OCI-LY1 (cell line): ENCODE measurements at regions not wholly inside any gene's neighbourhood (a gene's known extent, or its start where the extent isn't known, plus 50 kb on each side); places are given as distances from the start of the nearest gene placed in this dataset.

Source experiments
- H2AFZ ChIP-seq: fragments of 200-600 bp; sonication (generic), shearing (Covaris generic); 2 replicates; pipeline ENCODE4 v1.6.0; 2014; ENCODE audit warnings: antibody characterized with exemption, mild to moderate bottlenecking, low read length
- H3F3A ChIP-seq: fragments of 200-600 bp; sonication (generic), shearing (Covaris generic); 2 replicates; pipeline ENCODE4 v1.6.0; 2014; ENCODE audit warnings: mild to moderate bottlenecking, antibody characterized with exemption, low read length, moderate library complexity; ENCODE audit not compliant: insufficient read depth
- H3K27ac ChIP-seq: fragments of 200-600 bp; sonication (generic); 2 replicates; pipeline ENCODE4 v1.5.1; 2014; ENCODE audit warnings: low read length, mixed run types, mild to moderate bottlenecking, low read depth; ENCODE audit not compliant: poor library complexity, severe bottlenecking
- H3K27me3 ChIP-seq: fragments of 200-600 bp; sonication (generic); 2 replicates; pipeline ENCODE4 v1.6.0; 2014; ENCODE audit warnings: antibody characterized with exemption, mild to moderate bottlenecking, low read length, moderate library complexity; ENCODE audit not compliant: insufficient read depth
- H3K36me3 ChIP-seq: fragments of 200-600 bp; sonication (generic); 2 replicates; pipeline ENCODE4 v1.6.1; 2014; ENCODE audit warnings: mild to moderate bottlenecking, antibody characterized with exemption, low read length, moderate library complexity, mixed read lengths; ENCODE audit not compliant: insufficient read depth
- H3K4me1 ChIP-seq: fragments of 200-600 bp; sonication (generic); 2 replicates; pipeline ENCODE4 v1.5.1; 2014; ENCODE audit warnings: mild to moderate bottlenecking, low read length, moderate library complexity; ENCODE audit not compliant: insufficient read depth, severe bottlenecking
- H3K4me2 ChIP-seq: fragments of 200-600 bp; sonication (generic), shearing (Covaris generic); 2 replicates; pipeline ENCODE4 v1.6.1; 2014; ENCODE audit warnings: low read length
- H3K4me3 ChIP-seq: fragments of 200-600 bp; sonication (generic); 2 replicates; pipeline ENCODE4 v1.5.1; 2014; ENCODE audit warnings: low read length, low read depth, mild to moderate bottlenecking, mixed read lengths; ENCODE audit not compliant: poor library complexity, severe bottlenecking
- H3K79me2 ChIP-seq: fragments of 200-600 bp; shearing (Covaris generic); 2 replicates; pipeline ENCODE4 v1.6.1; 2016; ENCODE audit warnings: mixed run types, low read length, mixed read lengths; ENCODE audit not compliant: insufficient read depth
- H3K9ac ChIP-seq: fragments of 200-600 bp; sonication (generic), shearing (Covaris generic); 2 replicates; pipeline ENCODE4 v1.6.1; 2014; ENCODE audit warnings: mild to moderate bottlenecking, low read length, mixed read lengths
- H3K9me2 ChIP-seq: fragments of 200-600 bp; sonication (generic), shearing (Covaris generic); 2 replicates; pipeline ENCODE4 v1.6.1; 2014; ENCODE audit warnings: low read depth, mild to moderate bottlenecking, low read length, mixed read lengths
- H3K9me3 ChIP-seq: fragments of 200-600 bp; shearing (Covaris generic); 2 replicates; pipeline ENCODE4 v1.6.1; 2014; ENCODE audit warnings: low read length, mixed read lengths
- H4K20me1 ChIP-seq: fragments of 200-600 bp; sonication (generic), shearing (Covaris generic); 2 replicates; pipeline ENCODE4 v1.6.0; 2016; ENCODE audit warnings: mild to moderate bottlenecking, low read length; ENCODE audit not compliant: insufficient read depth
- CTCF ChIP-seq: fragments of 200-600 bp; sonication (generic), shearing (Covaris generic); IDR thresholded peaks from 2 replicates; pipeline ENCODE4 v1.5.1; 2017; ENCODE audit warnings: mild to moderate bottlenecking, antibody characterized with exemption, low read length, moderate library complexity, mixed read lengths
- EZH2 ChIP-seq: fragments of 200-600 bp; sonication (generic), shearing (Covaris generic); IDR thresholded peaks from 2 replicates; pipeline ENCODE4 v1.8.0; 2017; ENCODE audit warnings: borderline replicate concordance, mixed run types, mild to moderate bottlenecking, antibody characterized with exemption, low read length, moderate library complexity, mixed read lengths

- no peaks in the 10 kb centered on the region for H3K36me3 ChIP-seq
- TF ChIP-seq CTCF (no peak), EZH2 (no peak)
- H3K27me3 ChIP-seq: no peaks in the 10 kb centered on the region
- H3K4me3 ChIP-seq: no peak overlapping the region
- H3K9ac ChIP-seq: no peak overlapping the region
- H3K9me3 ChIP-seq: no peaks in the 10 kb centered on the region
- H3K9me2 ChIP-seq: no peaks in the 10 kb centered on the region
- H3K27ac ChIP-seq: no peak overlapping the region
- H2AFZ ChIP-seq: no peak overlapping the region
- no peaks in the 10 kb centered on the region for H3F3A ChIP-seq
- H3K4me1 ChIP-seq: no peaks in the 10 kb centered on the region
- H3K79me2 ChIP-seq: no peaks in the 10 kb centered on the region
- no peaks in the 10 kb centered on the region for H4K20me1 ChIP-seq
- H3K4me2 ChIP-seq: no peak overlapping the region
Measured at GRCh38 chr16:79929260-79929965, 328.9 kb upstream of the MAF start.

GRCh38 chr16:79928142-79928873, 327.8 kb upstream of the MAF start:
- no peak overlapping the region for H3K4me2 ChIP-seq
- no peak overlapping the region for H3K4me3 ChIP-seq
- no peaks in the 10 kb centered on the region for H3K27me3 ChIP-seq
- H4K20me1 ChIP-seq: no peaks in the 10 kb centered on the region
- H3K9me3 ChIP-seq: no peaks in the 10 kb centered on the region
- no peak overlapping the region for H3K9ac ChIP-seq
- H3K79me2 ChIP-seq: no peaks in the 10 kb centered on the region
- H3K9me2 ChIP-seq: no peaks in the 10 kb centered on the region
- no peak overlapping the region for H2AFZ ChIP-seq
- no peak overlapping the region for H3K27ac ChIP-seq
- TF ChIP-seq CTCF (no peak), EZH2 (no peak)
- no peaks in the 10 kb centered on the region for H3K4me1 ChIP-seq
- no peaks in the 10 kb centered on the region for H3F3A ChIP-seq
- no peaks in the 10 kb centered on the region for H3K36me3 ChIP-seq

GRCh38 chr16:79926451-79927205, 326.1 kb upstream of the MAF start:
- H3K9me2 ChIP-seq: no peaks in the 10 kb centered on the region
- no peak overlapping the region for H3K4me3 ChIP-seq
- no peaks in the 10 kb centered on the region for H3K79me2 ChIP-seq
- H3K9ac ChIP-seq: no peak overlapping the region
- TF ChIP-seq CTCF (no peak), EZH2 (no peak)
- H4K20me1 ChIP-seq: no peaks in the 10 kb centered on the region
- no peaks in the 10 kb centered on the region for H3F3A ChIP-seq
- no peaks in the 10 kb centered on the region for H3K9me3 ChIP-seq
- H3K4me1 ChIP-seq: no peaks in the 10 kb centered on the region
- H3K4me2 ChIP-seq: no peak overlapping the region
- H3K27me3 ChIP-seq: no peaks in the 10 kb centered on the region
- no peak overlapping the region for H3K27ac ChIP-seq
- no peaks in the 10 kb centered on the region for H3K36me3 ChIP-seq
- H2AFZ ChIP-seq: no peak overlapping the region
